ENCODE measurements at regions not wholly inside any gene's neighbourhood (a gene's known extent, or its start where the extent isn't known, plus 50 kb on each side); places are given as distances from the start of the nearest gene placed in this dataset.

DNA sequence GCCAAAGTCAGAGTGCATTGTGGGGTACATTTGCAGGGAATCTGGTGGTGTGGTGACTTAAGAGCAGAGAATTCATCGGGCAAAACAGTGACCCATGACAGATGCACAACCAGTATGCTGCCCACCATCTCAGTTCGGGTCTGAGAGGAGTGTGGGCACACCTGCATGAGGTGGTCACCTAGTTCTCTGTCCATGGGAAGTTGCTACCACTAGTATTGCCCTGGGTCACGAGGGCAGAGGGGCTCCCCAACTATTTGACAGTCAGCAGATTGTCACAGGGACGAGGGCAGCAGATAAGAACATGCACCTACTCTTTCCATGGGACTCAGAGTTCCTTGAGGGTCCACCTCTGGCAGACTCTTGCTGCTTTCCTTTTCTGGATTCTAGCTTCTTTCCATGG, 305.2 kb upstream of the MAOA start:
- Histone ChIP-seq H3K4me1 (ENCODE audit: insufficient read depth, insufficient read length) (no peaks in the 10 kb centered on the region), H3K27me3 (ENCODE audit: insufficient read depth, insufficient read length) (no peaks in the 10 kb centered on the region), H3K4me3 (ENCODE audit: insufficient read length, low read depth) (no peak overlapping the region), H3K9me3 (ENCODE audit: insufficient read depth, low read length) (peaks cover 18% of the 10 kb centered on the region; the same call in 1 of the 2 replicates), H3K36me3 (ENCODE audit: insufficient read depth, insufficient read length, low read length) (no peaks in the 10 kb centered on the region), H3K9ac (ENCODE audit: insufficient read length, low read depth) (no peak overlapping the region)
- TF ChIP-seq YY1 (IDR thresholded peaks at IDR 0.05; ENCODE audit: insufficient read depth, insufficient read length): no peak
- no peak for TF ChIP-seq ZNF274 (IDR thresholded peaks at IDR 0.05; ENCODE audit: low read depth, low read length)
- no peak for TF ChIP-seq SUZ12 (IDR thresholded peaks at IDR 0.05; ENCODE audit: extremely low read depth, insufficient read depth, insufficient read length)
- no peak for DNase-seq (ENCODE audit: low read depth, low spot score)

DNA sequence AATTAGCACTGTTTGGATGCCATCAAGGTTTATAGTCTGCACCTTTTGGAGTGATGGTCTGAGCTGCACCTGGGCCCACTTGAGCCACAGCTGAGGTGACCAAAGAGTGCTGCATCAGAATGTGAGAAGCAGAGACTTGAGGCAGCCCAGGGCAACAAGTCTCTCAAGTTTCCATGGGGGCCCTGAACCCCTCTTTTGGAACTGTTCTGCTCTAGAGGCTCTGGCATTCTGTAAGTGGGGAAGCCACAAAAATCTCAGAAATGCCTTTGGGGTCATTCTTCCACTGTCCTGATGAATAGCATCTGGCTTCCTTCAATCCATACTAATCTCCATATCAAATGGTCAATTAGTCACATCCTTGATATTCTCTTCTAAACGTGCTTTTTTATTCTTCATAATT, 298.4 kb upstream of the MAOA start:
- Histone ChIP-seq H3K9me3 (ENCODE audit: insufficient read depth, low read length) (peaks cover 28% of the 10 kb centered on the region), H3K27me3 (ENCODE audit: insufficient read depth, insufficient read length) (no peaks in the 10 kb centered on the region), H3K36me3 (ENCODE audit: insufficient read depth, insufficient read length, low read length) (no peaks in the 10 kb centered on the region), H3K4me1 (ENCODE audit: insufficient read depth, insufficient read length) (peaks cover 2% of the 10 kb centered on the region), H3K4me3 (ENCODE audit: insufficient read length, low read depth) (no peak overlapping the region), H3K9ac (ENCODE audit: insufficient read length, low read depth) (no peak overlapping the region)
- TF ChIP-seq YY1 (IDR thresholded peaks at IDR 0.05; ENCODE audit: insufficient read depth, insufficient read length): no peak
- no peak for TF ChIP-seq ZNF274 (IDR thresholded peaks at IDR 0.05; ENCODE audit: low read depth, low read length)
- TF ChIP-seq SUZ12 (IDR thresholded peaks at IDR 0.05; ENCODE audit: extremely low read depth, insufficient read depth, insufficient read length): no peak
- DNase-seq (ENCODE audit: low read depth, low spot score): no peak

DNA sequence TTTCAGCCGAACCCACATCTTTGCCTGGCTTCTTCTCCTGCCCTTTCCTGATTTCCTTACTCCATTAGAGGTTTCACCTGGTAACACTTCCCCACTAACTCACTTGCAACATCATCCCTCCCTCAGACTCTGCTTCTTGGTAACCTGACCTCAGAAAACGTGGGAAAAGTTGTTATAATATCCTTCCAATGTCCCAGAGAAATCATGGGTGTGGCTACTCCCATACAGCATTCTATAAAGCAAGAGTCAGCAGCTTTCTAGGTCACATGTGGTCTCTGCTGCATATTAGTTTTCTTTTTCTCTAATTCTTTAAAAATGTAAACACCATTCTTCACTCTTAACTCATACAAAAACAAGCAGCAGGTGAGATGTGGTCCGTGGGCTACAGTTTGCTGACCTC, 283.1 kb upstream of the MAOA start:
- Histone ChIP-seq H3K4me1 (ENCODE audit: insufficient read depth, insufficient read length) (no peaks in the 10 kb centered on the region), H3K4me3 (ENCODE audit: insufficient read length, low read depth) (no peak overlapping the region), H3K9me3 (ENCODE audit: insufficient read depth, low read length) (no peaks in the 10 kb centered on the region), H3K9ac (ENCODE audit: insufficient read length, low read depth) (no peak overlapping the region), H3K36me3 (ENCODE audit: insufficient read depth, insufficient read length, low read length) (no peaks in the 10 kb centered on the region), H3K27me3 (ENCODE audit: insufficient read depth, insufficient read length) (no peaks in the 10 kb centered on the region)
- TF ChIP-seq ZNF274 (IDR thresholded peaks at IDR 0.05; ENCODE audit: low read depth, low read length): no peak
- TF ChIP-seq YY1 (IDR thresholded peaks at IDR 0.05; ENCODE audit: insufficient read depth, insufficient read length): no peak
- no peak for TF ChIP-seq SUZ12 (IDR thresholded peaks at IDR 0.05; ENCODE audit: extremely low read depth, insufficient read depth, insufficient read length)
- DNase-seq (ENCODE audit: low read depth, low spot score): no peak

DNA sequence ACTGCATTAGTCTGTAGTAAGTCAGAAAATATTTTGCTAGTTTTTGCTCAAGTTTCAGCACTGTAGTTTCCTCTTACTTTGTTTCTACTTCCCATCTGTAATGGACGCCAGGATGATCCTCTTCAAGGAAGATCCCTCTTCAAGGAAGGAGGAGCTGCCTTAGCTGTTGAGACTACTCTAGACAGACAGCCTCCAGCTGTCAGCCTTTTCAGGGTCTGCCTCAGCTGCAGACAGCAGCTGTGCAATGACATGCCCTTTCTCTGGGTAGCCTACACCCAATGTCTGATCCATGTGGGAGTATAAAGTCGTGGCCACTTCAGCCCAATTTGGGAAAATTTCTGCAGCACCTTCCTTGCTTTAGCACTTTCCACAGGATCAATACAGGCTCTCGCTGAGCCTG, 281.0 kb upstream of the MAOA start:
- DNase-seq (ENCODE audit: low read depth, low spot score): no peak
- Histone ChIP-seq H3K36me3 (ENCODE audit: insufficient read depth, insufficient read length, low read length) (no peaks in the 10 kb centered on the region), H3K9ac (ENCODE audit: insufficient read length, low read depth) (no peak overlapping the region), H3K27me3 (ENCODE audit: insufficient read depth, insufficient read length) (no peaks in the 10 kb centered on the region), H3K9me3 (ENCODE audit: insufficient read depth, low read length) (no peaks in the 10 kb centered on the region), H3K4me3 (ENCODE audit: insufficient read length, low read depth) (no peak overlapping the region), H3K4me1 (ENCODE audit: insufficient read depth, insufficient read length) (no peaks in the 10 kb centered on the region)
- no peak for TF ChIP-seq SUZ12 (IDR thresholded peaks at IDR 0.05; ENCODE audit: extremely low read depth, insufficient read depth, insufficient read length)

DNA sequence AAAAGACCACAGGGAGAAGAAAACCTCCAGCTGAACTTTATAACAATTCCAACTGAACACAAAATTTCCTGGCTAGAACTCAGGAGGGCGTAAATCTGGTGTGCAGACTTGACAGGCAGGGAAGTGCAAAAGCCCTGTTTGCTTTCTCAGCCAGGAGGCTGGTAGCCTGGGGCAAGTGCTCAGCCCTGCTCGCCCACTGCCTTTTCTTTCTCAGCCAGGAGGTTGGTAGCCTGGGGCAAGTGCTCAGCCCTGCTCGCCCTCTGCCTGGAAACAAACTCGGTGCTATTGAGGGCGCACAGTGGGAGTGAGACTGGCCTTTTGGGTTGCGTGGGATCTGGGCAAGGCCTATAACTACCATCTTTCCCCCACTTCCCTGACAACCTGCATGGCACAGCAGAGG, 275.4 kb upstream of the MAOA start:
- Histone ChIP-seq H3K27me3 (ENCODE audit: insufficient read depth, insufficient read length) (no peaks in the 10 kb centered on the region), H3K36me3 (ENCODE audit: insufficient read depth, insufficient read length, low read length) (no peaks in the 10 kb centered on the region), H3K9ac (ENCODE audit: insufficient read length, low read depth) (no peak overlapping the region), H3K4me1 (ENCODE audit: insufficient read depth, insufficient read length) (no peaks in the 10 kb centered on the region), H3K9me3 (ENCODE audit: insufficient read depth, low read length) (no peaks in the 10 kb centered on the region), H3K4me3 (ENCODE audit: insufficient read length, low read depth) (no peak overlapping the region)
- DNase-seq (ENCODE audit: low read depth, low spot score): no peak
- TF ChIP-seq SUZ12 (IDR thresholded peaks at IDR 0.05; ENCODE audit: extremely low read depth, insufficient read depth, insufficient read length): no peak
- no peak for TF ChIP-seq ZNF274 (IDR thresholded peaks at IDR 0.05; ENCODE audit: low read depth, low read length)
- no peak for TF ChIP-seq YY1 (IDR thresholded peaks at IDR 0.05; ENCODE audit: insufficient read depth, insufficient read length)

DNA sequence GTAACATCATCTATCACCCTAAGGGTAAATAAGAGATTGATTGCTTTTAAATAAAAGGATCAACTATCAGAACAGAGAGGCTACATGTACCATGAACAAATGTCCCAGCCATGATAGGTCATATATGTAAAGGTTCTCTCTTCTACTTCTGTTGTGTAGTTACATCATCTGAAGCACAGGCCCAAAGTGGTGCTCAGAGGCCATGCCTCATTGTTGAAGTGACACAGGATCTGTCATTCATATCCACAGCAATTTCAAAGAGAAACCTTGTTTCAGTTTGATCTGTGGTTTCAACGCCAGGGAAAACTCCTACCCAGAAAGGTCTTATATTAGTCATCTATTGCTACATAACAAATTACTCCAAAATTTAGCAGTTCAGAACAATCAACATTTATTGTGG, 269.2 kb upstream of the MAOA start:
- no peaks in the 10 kb centered on the region for H3K36me3 ChIP-seq (ENCODE audit: insufficient read depth, insufficient read length, low read length)
- no peaks in the 10 kb centered on the region for H3K27me3 ChIP-seq (ENCODE audit: insufficient read depth, insufficient read length)
- DNase-seq (ENCODE audit: low read depth, low spot score): no peak
- H3K9ac ChIP-seq (ENCODE audit: insufficient read length, low read depth): no peak overlapping the region
- H3K4me3 ChIP-seq (ENCODE audit: insufficient read length, low read depth): no peak overlapping the region
- TF ChIP-seq YY1 (IDR thresholded peaks at IDR 0.05; ENCODE audit: insufficient read depth, insufficient read length) (no peak), ZNF274 (IDR thresholded peaks at IDR 0.05; ENCODE audit: low read depth, low read length) (no peak), SUZ12 (IDR thresholded peaks at IDR 0.05; ENCODE audit: extremely low read depth, insufficient read depth, insufficient read length) (no peak)
- H3K9me3 ChIP-seq (ENCODE audit: insufficient read depth, low read length): no peaks in the 10 kb centered on the region
- no peaks in the 10 kb centered on the region for H3K4me1 ChIP-seq (ENCODE audit: insufficient read depth, insufficient read length)

DNA sequence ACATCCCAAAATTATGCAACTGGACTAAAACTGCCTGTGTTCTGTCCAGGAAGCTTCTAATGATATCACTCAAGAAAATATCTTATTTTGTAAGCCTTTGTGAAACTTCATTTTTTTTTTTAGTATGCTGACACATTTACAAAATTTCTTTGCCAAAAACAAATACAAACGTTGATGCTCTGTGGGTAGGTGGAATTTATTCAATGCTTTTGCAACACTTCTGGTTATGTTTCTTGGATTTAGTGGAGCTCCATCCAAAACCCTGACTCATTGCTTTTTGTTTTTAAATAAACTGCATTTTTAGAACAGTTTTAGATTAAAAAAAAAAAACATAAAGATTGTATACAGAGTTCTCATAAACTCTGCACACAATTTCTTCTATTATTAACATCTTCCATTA, 250.9 kb upstream of the MAOA start:
- Histone ChIP-seq H3K36me3 (ENCODE audit: insufficient read depth, insufficient read length, low read length) (no peaks in the 10 kb centered on the region), H3K4me3 (ENCODE audit: insufficient read length, low read depth) (no peak overlapping the region), H3K4me1 (ENCODE audit: insufficient read depth, insufficient read length) (no peaks in the 10 kb centered on the region), H3K27me3 (ENCODE audit: insufficient read depth, insufficient read length) (no peaks in the 10 kb centered on the region), H3K9me3 (ENCODE audit: insufficient read depth, low read length) (no peaks in the 10 kb centered on the region), H3K9ac (ENCODE audit: insufficient read length, low read depth) (no peak overlapping the region)
- TF ChIP-seq SUZ12 (IDR thresholded peaks at IDR 0.05; ENCODE audit: extremely low read depth, insufficient read depth, insufficient read length) (no peak), ZNF274 (IDR thresholded peaks at IDR 0.05; ENCODE audit: low read depth, low read length) (no peak), YY1 (IDR thresholded peaks at IDR 0.05; ENCODE audit: insufficient read depth, insufficient read length) (no peak)
- no peak for DNase-seq (ENCODE audit: low read depth, low spot score)

DNA sequence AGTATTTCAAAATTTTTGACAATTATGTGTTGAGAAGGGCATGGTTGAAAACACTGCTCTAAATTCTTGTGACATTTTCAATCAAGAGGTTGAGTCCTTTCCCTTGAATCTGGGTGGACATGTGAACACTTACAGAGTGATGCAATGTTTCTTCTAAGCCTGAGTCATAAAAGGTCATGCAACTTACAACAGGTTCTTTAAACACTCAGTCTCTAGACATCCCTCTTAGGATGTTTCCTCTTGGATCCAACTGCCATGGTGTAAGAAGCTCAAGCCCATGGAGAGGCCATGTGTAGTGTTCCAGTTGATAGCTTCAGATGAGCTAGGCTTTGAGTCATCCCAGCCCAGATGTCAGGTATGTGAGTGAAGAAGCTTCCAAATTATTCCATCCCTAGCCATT, 232.2 kb upstream of the MAOA start:
- Histone ChIP-seq H3K9ac (ENCODE audit: insufficient read length, low read depth) (no peak overlapping the region), H3K4me3 (ENCODE audit: insufficient read length, low read depth) (no peak overlapping the region), H3K4me1 (ENCODE audit: insufficient read depth, insufficient read length) (no peaks in the 10 kb centered on the region), H3K9me3 (ENCODE audit: insufficient read depth, low read length) (no peaks in the 10 kb centered on the region), H3K27me3 (ENCODE audit: insufficient read depth, insufficient read length) (no peaks in the 10 kb centered on the region), H3K36me3 (ENCODE audit: insufficient read depth, insufficient read length, low read length) (no peaks in the 10 kb centered on the region)
- TF ChIP-seq YY1 (IDR thresholded peaks at IDR 0.05; ENCODE audit: insufficient read depth, insufficient read length) (no peak), SUZ12 (IDR thresholded peaks at IDR 0.05; ENCODE audit: extremely low read depth, insufficient read depth, insufficient read length) (no peak), ZNF274 (IDR thresholded peaks at IDR 0.05; ENCODE audit: low read depth, low read length) (no peak)
- no peak for DNase-seq (ENCODE audit: low read depth, low spot score)

Measured in NT2/D1 (cell line).